NCI-H524 (cell line): ENCODE measurements at regions not wholly inside any gene's neighbourhood (a gene's known extent, or its start where the extent isn't known, plus 50 kb on each side); places are given as distances from the start of the nearest gene placed in this dataset.
"Not testable (repeated sequence)": the region's sequence is repeated elsewhere in the genome, so short reads cannot be mapped to it uniquely, and the experiment has no call there.

ENCODE experiments used
- DNase-seq, 2 experiments: peaks; one replicate each; lab custom pipeline; 2025; lab: John Stamatoyannopoulos, UW

GRCh38 chr10:23870651-23871610, 338.0 kb upstream of the KIAA1217 start:
- no peak for DNase-seq

GRCh38 chr10:23872290-23872689, 336.6 kb upstream of the KIAA1217 start:
- DNase-seq, result no peak

- DNase-seq, result no peak
Measured at GRCh38 chr10:23877791-23878320, 331.1 kb upstream of the KIAA1217 start.

- no peak for DNase-seq
Measured at GRCh38 chr10:23884670-23885069, 324.3 kb upstream of the KIAA1217 start.

- DNase-seq, result no peak
Measured at GRCh38 chr10:23885853-23886252, 323.1 kb upstream of the KIAA1217 start.

- no peak for DNase-seq
Measured at GRCh38 chr10:23886355-23886754, 322.6 kb upstream of the KIAA1217 start.

GRCh38 chr10:23891301-23891700, 317.6 kb upstream of the KIAA1217 start:
- no peak for DNase-seq

- DNase-seq, result no peak
Measured at GRCh38 chr10:23892296-23892695, 316.6 kb upstream of the KIAA1217 start.

- DNase-seq, result no peak
Measured at GRCh38 chr10:23897267-23897666, 311.7 kb upstream of the KIAA1217 start.

GRCh38 chr10:23897861-23898260, 311.1 kb upstream of the KIAA1217 start:
- no peak for DNase-seq

- DNase-seq, result no peak
Measured at GRCh38 chr10:23899166-23899565, 309.8 kb upstream of the KIAA1217 start.

GRCh38 chr10:23910291-23910690, 298.6 kb upstream of the KIAA1217 start:
- no peak for DNase-seq

- no peak for DNase-seq
Measured at GRCh38 chr10:23912884-23913404, 296.0 kb upstream of the KIAA1217 start.

- no peak for DNase-seq
Measured at GRCh38 chr10:23914641-23915040, 294.3 kb upstream of the KIAA1217 start.

GRCh38 chr10:23917251-23917840, 291.6 kb upstream of the KIAA1217 start:
- peak; percentile 42 to 83 for DNase-seq

- no peak for DNase-seq
Measured at GRCh38 chr10:23918090-23918723, 290.7 kb upstream of the KIAA1217 start.

- DNase-seq, result no peak
Measured at GRCh38 chr10:23918839-23919238, 290.1 kb upstream of the KIAA1217 start.

GRCh38 chr10:23927576-23928325, 281.2 kb upstream of the KIAA1217 start:
- DNase-seq, result peak; percentile 45 to 77

GRCh38 chr10:23934023-23934422, 274.9 kb upstream of the KIAA1217 start:
- DNase-seq, result not testable (repeated sequence)

- no peak for DNase-seq
Measured at GRCh38 chr10:23945845-23946244, 263.1 kb upstream of the KIAA1217 start.

GRCh38 chr10:23951841-23952240, 257.1 kb upstream of the KIAA1217 start:
- DNase-seq, result peak; percentile 54 to 87
